ENCODE measurements at regions not wholly inside any gene's neighbourhood (a gene's known extent, or its start where the extent isn't known, plus 50 kb on each side); places are given as distances from the start of the nearest gene placed in this dataset.

DNA sequence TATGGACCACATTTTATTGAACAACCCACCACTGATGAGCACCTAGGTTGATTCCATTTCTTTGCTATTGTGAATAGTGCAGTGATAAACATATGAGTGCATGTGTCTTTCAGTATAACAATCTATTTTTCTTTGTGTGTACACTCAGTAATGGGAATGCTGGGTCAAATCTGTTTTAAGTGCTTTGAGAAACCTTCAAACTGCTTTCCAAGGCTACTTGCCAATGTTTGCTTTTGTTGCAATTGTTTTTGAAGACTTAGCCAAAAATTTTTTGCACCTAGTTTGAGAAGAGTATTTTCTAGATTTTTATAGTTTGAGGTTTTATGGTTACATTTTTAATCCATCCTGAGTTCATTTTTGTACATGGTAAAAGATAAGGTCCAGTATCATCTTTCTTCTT is 587.4 kb upstream of the SETBP1 start:
- intact Hi-C loops (cut with micrococcal nuclease), result no loop called here
- H3K9ac ChIP-seq (ENCODE audit: low read length), result no peak overlapping the region
- Mint-ChIP-seq H3K27ac (no peak overlapping the region), H3K9me3 (ENCODE audit: insufficient read depth) (no peaks in the 10 kb centered on the region), H3K4me3 (no peak overlapping the region), H3K4me1 (no peaks in the 10 kb centered on the region), H3K27me3 (peaks cover 16% of the 10 kb centered on the region)
- DNase-seq (no peak), ATAC-seq (ENCODE audit: low read depth) (no peak)
- TF ChIP-seq EZH2 (IDR thresholded peaks at IDR 0.05; ENCODE audit: borderline replicate concordance, insufficient read depth, low read depth, low read length, poor library complexity, severe bottlenecking), result no peak
- no peak for TF ChIP-seq CTCF (IDR thresholded peaks at IDR 0.05)
- no peaks in the 10 kb centered on the region for H3K4me1 ChIP-seq (ENCODE audit: control insufficient read depth in 2 of 2, insufficient read depth in 2 of 2, low read length in 2 of 2)
- H2AFZ ChIP-seq (ENCODE audit: insufficient read depth, low read depth, low read length, poor library complexity, severe bottlenecking), result no peak overlapping the region
- no peaks in the 10 kb centered on the region for H3K36me3 ChIP-seq (replicated peaks in 1 of 2; ENCODE audit: control extremely low read depth in 1 of 2, control insufficient read depth in 1 of 2, extremely low read depth in 1 of 2, insufficient read depth in 2 of 2, low read length in 1 of 2)
- no peak overlapping the region for H3K4me2 ChIP-seq (replicated peaks; ENCODE audit: low read depth, low read length, poor library complexity, severe bottlenecking)
- H4K20me1 ChIP-seq (ENCODE audit: control insufficient read depth, insufficient read depth, low read length, poor library complexity, severe bottlenecking), result no peaks in the 10 kb centered on the region
- ChIA-PET POLR2A (no interaction called here), CTCF (interaction anchor here (1.0 kb wide), 1 partner anchor 1125 kb away, joined by 3 read pairs; no protein-coding TSS in a partner anchor)
- no peaks in the 10 kb centered on the region for H3K27me3 ChIP-seq (replicated peaks in 1 of 4; ENCODE audit: control extremely low read depth in 1 of 4, control insufficient read depth in 3 of 4, insufficient read depth in 4 of 4, low read length in 3 of 4)
- H3K79me2 ChIP-seq (ENCODE audit: control insufficient read depth, insufficient read depth, low read length), result no peaks in the 10 kb centered on the region
- H3K4me3 ChIP-seq (ENCODE audit: control extremely low read depth in 1 of 5, extremely low read depth in 1 of 5, insufficient read depth in 1 of 5, low read depth in 2 of 5, low read length in 4 of 5), result no peak overlapping the region
- H3K27ac ChIP-seq (ENCODE audit: low read length in 2 of 2), result no peak overlapping the region
- H3K9me3 ChIP-seq (ENCODE audit: control extremely low read depth in 1 of 3, control insufficient read depth in 2 of 3, insufficient read depth in 1 of 3, low read length in 2 of 3), result no peaks in the 10 kb centered on the region

DNA sequence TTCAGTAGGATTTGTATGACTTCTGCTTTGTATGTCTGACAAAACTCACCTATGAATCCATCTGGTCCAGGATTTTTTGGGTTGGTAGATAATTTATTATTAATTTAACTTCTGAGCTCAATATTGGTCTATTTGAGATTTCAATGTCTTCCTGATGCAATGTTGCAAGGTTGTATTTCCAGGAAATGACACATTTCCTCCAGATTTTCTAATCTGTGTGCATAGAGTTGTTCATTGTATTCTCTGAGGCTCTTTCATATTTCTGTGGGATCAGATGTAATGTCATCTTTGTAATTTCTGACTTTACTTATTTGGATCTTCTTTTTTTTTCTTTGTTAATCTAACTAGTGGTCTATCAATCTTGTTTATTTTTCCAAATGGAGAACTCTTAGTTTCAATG is 584.7 kb upstream of the SETBP1 start:
- Mint-ChIP-seq H3K4me1 (no peaks in the 10 kb centered on the region), H3K27ac (no peak overlapping the region), H3K9me3 (ENCODE audit: insufficient read depth) (no peaks in the 10 kb centered on the region), H3K4me3 (no peak overlapping the region), H3K27me3 (peaks cover 22% of the 10 kb centered on the region)
- Histone ChIP-seq H3K4me2 (replicated peaks; ENCODE audit: low read depth, low read length, poor library complexity, severe bottlenecking) (no peak overlapping the region), H3K4me3 (ENCODE audit: control extremely low read depth in 1 of 5, extremely low read depth in 1 of 5, insufficient read depth in 1 of 5, low read depth in 2 of 5, low read length in 4 of 5) (no peak overlapping the region), H4K20me1 (ENCODE audit: control insufficient read depth, insufficient read depth, low read length, poor library complexity, severe bottlenecking) (no peaks in the 10 kb centered on the region), H3K27ac (ENCODE audit: low read length in 2 of 2) (no peak overlapping the region), H2AFZ (ENCODE audit: insufficient read depth, low read depth, low read length, poor library complexity, severe bottlenecking) (no peak overlapping the region), H3K4me1 (ENCODE audit: control insufficient read depth in 2 of 2, insufficient read depth in 2 of 2, low read length in 2 of 2) (no peaks in the 10 kb centered on the region), H3K36me3 (replicated peaks in 1 of 2; ENCODE audit: control extremely low read depth in 1 of 2, control insufficient read depth in 1 of 2, extremely low read depth in 1 of 2, insufficient read depth in 2 of 2, low read length in 1 of 2) (no peaks in the 10 kb centered on the region), H3K27me3 (replicated peaks in 1 of 4; ENCODE audit: control extremely low read depth in 1 of 4, control insufficient read depth in 3 of 4, insufficient read depth in 4 of 4, low read length in 3 of 4) (no peaks in the 10 kb centered on the region), H3K79me2 (ENCODE audit: control insufficient read depth, insufficient read depth, low read length) (no peaks in the 10 kb centered on the region), H3K9me3 (ENCODE audit: control extremely low read depth in 1 of 3, control insufficient read depth in 2 of 3, insufficient read depth in 1 of 3, low read length in 2 of 3) (peaks cover 0 to 6% (median 0%) of the 10 kb centered on the region in 3 donors), H3K9ac (ENCODE audit: low read length) (no peak overlapping the region)
- ChIA-PET POLR2A (no interaction called here), CTCF (interaction anchor here (0.6 kb wide), 1 partner anchor 1289 kb away, joined by 3 read pairs; no protein-coding TSS in a partner anchor)
- ATAC-seq (ENCODE audit: low read depth) (no peak), DNase-seq (no peak)
- intact Hi-C loops (cut with micrococcal nuclease), result no loop called here
- no peak for TF ChIP-seq CTCF (IDR thresholded peaks at IDR 0.05)
- TF ChIP-seq EZH2 (IDR thresholded peaks at IDR 0.05; ENCODE audit: borderline replicate concordance, insufficient read depth, low read depth, low read length, poor library complexity, severe bottlenecking), result no peak

Measured in B cell (primary cell).